ENCODE measurements at regions not wholly inside any gene's neighbourhood (a gene's known extent, or its start where the extent isn't known, plus 50 kb on each side); places are given as distances from the start of the nearest gene placed in this dataset.

GRCh38 chr3:82080792-82081191 is 319.3 kb upstream of the GBE1 start:
- ATAC-seq (no peak), DNase-seq (no peak), FAIRE-seq (no peak)
- no peak overlapping the region for H3K4me3 ChIP-seq
- no peak for TF ChIP-seq CTCF (IDR thresholded peaks at IDR 0.05)
- H3K4me1 ChIP-seq: no peaks in the 10 kb centered on the region
- intact Hi-C loops (cut with DNase I): no loop called here
- 31 to 40% methylated on average over 3 of the region's 3 CpGs for WGBS, 2 donors
- no peaks in the 10 kb centered on the region for H3K36me3 ChIP-seq
- no peak overlapping the region for H3K27ac ChIP-seq
- peaks cover 0 to 5% (median 0%) of the 10 kb centered on the region in 4 donors for H3K27me3 ChIP-seq
- no peaks in the 10 kb centered on the region for H3K9me3 ChIP-seq

- Histone ChIP-seq H3K4me3 (no peak overlapping the region), H3K9me3 (no peaks in the 10 kb centered on the region), H3K27ac (no peak overlapping the region), H3K27me3 (peaks cover 0 to 5% (median 0%) of the 10 kb centered on the region in 4 donors), H3K4me1 (no peaks in the 10 kb centered on the region), H3K36me3 (no peaks in the 10 kb centered on the region)
- intact Hi-C loops (cut with DNase I): no loop called here
- FAIRE-seq (no peak), ATAC-seq (no peak), DNase-seq (no peak)
- TF ChIP-seq CTCF (IDR thresholded peaks at IDR 0.05): no peak
- WGBS, 2 donors: 49 to 53% methylated on average over 3 of the region's 3 CpGs
Observed at GRCh38 chr3:82080261-82080660, 318.8 kb upstream of the GBE1 start.

GRCh38 chr3:82079335-82079890 is 318.0 kb upstream of the GBE1 start:
- Histone ChIP-seq H3K27me3 (peaks cover 0 to 5% (median 0%) of the 10 kb centered on the region in 4 donors), H3K27ac (no peak overlapping the region), H3K36me3 (no peaks in the 10 kb centered on the region), H3K4me3 (no peak overlapping the region), H3K4me1 (no peaks in the 10 kb centered on the region), H3K9me3 (no peaks in the 10 kb centered on the region)
- intact Hi-C loops (cut with DNase I): no loop called here
- no peak for ATAC-seq
- no peak for TF ChIP-seq CTCF (IDR thresholded peaks at IDR 0.05)
- 56 to 57% methylated on average over 5 of the region's 5 CpGs for WGBS, 2 donors
- FAIRE-seq: no peak
- DNase-seq: no peak

GRCh38 chr3:82078246-82078645 is 316.8 kb upstream of the GBE1 start:
- DNase-seq (no peak), ATAC-seq (no peak), FAIRE-seq (no peak)
- Histone ChIP-seq H3K27ac (no peak overlapping the region), H3K4me3 (no peak overlapping the region), H3K4me1 (no peaks in the 10 kb centered on the region), H3K36me3 (no peaks in the 10 kb centered on the region), H3K27me3 (no peaks in the 10 kb centered on the region), H3K9me3 (no peaks in the 10 kb centered on the region)
- intact Hi-C loops (cut with DNase I): no loop called here
- no peak for TF ChIP-seq CTCF (IDR thresholded peaks at IDR 0.05)
- 72 to 81% methylated on average over 3 of the region's 3 CpGs for WGBS, 2 donors

DNA sequence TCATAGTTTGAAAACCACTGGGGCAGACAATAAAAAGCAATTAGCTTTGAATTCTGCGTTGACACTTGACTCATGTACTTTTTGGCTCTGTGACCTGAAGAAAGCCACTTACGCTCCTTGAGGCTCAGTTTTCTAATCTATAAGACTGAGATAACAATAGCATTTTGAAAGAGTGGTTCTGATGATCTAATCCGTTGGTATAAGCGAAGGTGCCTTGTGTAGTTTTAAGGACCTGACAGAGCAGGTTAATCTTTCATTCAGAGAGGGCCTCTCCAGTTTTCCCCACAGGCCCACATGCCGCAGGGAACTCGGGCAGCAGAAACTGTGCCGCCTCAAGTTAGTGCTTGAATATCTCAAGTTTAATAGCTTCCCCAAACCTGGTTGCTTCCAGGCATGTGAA is 306.0 kb upstream of the GBE1 start:
- WGBS, 2 donors: 69% methylated on average over 7 of the region's 7 CpGs
- H3K27ac ChIP-seq: no peak overlapping the region
- ATAC-seq: no peak
- H3K4me3 ChIP-seq: no peak overlapping the region
- H3K4me1 ChIP-seq: no peaks in the 10 kb centered on the region
- DNase-seq: no peak
- no peak for FAIRE-seq
- no peaks in the 10 kb centered on the region for H3K9me3 ChIP-seq
- H3K36me3 ChIP-seq: no peaks in the 10 kb centered on the region
- no peaks in the 10 kb centered on the region for H3K27me3 ChIP-seq
- no peak for TF ChIP-seq CTCF (IDR thresholded peaks at IDR 0.05)
- intact Hi-C loops (cut with DNase I): no loop called here

All from pancreas (tissue), 10 donors.